Keratinocyte (primary cell): ENCODE measurements at regions not wholly inside any gene's neighbourhood (a gene's known extent, or its start where the extent isn't known, plus 50 kb on each side); places are given as distances from the start of the nearest gene placed in this dataset.

Experiments
- DNase-seq: peaks from one replicate; pipeline ENCODE4 v3.0.0-alpha.2; 2011; ENCODE audit warnings: low read depth, missing footprints, low spot score
- FAIRE-seq: peaks from 2 replicates; lab custom pipeline; 2011; peaks lifted over from hg19 to GRCh38; lab: Jason Lieb, UNC
- H2AFZ ChIP-seq: 2 replicates; pipeline ENCODE4 v1.6.0; 2012; ENCODE audit warnings: low read length, control low read depth, inconsistent platforms; ENCODE audit not compliant: control insufficient read depth
- H3K27ac ChIP-seq: 2 replicates; pipeline ENCODE4 v1.5.1; 2011; ENCODE audit warnings: low read length; ENCODE audit not compliant: control insufficient read depth, insufficient read depth
- H3K27me3 ChIP-seq: 3 replicates; pipeline ENCODE4 v1.6.0; 2011; ENCODE audit warnings: low read length; ENCODE audit not compliant: control insufficient read depth, insufficient read depth; ENCODE audit errors: extremely low read depth
- H3K36me3 ChIP-seq, 2 experiments: 2 replicates in 1 of 2; 3 replicates in 1 of 2; pipeline ENCODE4 v1.5.1; 2011; ENCODE audit warnings: low read length in 2 of 2, mild to moderate bottlenecking in 1 of 2; ENCODE audit not compliant: control insufficient read depth in 2 of 2, insufficient read depth in 2 of 2; ENCODE audit errors: extremely low read depth in 1 of 2
- H3K4me1 ChIP-seq: 3 replicates; pipeline ENCODE4 v1.5.1; 2011; ENCODE audit warnings: low read length; ENCODE audit not compliant: control insufficient read depth, insufficient read depth; ENCODE audit errors: extremely low read depth
- H3K4me2 ChIP-seq: 3 replicates; pipeline ENCODE4 v1.6.0; 2011; ENCODE audit warnings: low read depth, low read length; ENCODE audit not compliant: control insufficient read depth, insufficient read depth; ENCODE audit errors: extremely low read depth
- H3K4me3 ChIP-seq, 3 experiments: fragments of 200-600 bp in 1 of 3; sonication (generic) in 1 of 3; 2 replicates in 2 of 3; 3 replicates in 1 of 3; pipeline ENCODE4 v1.5.1; 2011 to 2016; ENCODE audit warnings: low read length in 3 of 3, mild to moderate bottlenecking in 3 of 3, control low read depth in 2 of 3, inconsistent platforms in 1 of 3, low read depth in 1 of 3, mixed read lengths in 1 of 3, mixed run types in 1 of 3, moderate library complexity in 1 of 3; ENCODE audit not compliant: control insufficient read depth in 2 of 3, insufficient read depth in 2 of 3; ENCODE audit errors: extremely low read depth in 1 of 3
- H3K79me2 ChIP-seq: 2 replicates; pipeline ENCODE4 v1.6.0; 2012; ENCODE audit warnings: low read length; ENCODE audit not compliant: control insufficient read depth, insufficient read depth
- H3K9ac ChIP-seq: 3 replicates; pipeline ENCODE4 v1.6.0; 2011; ENCODE audit warnings: low read length; ENCODE audit not compliant: control insufficient read depth, insufficient read depth; ENCODE audit errors: extremely low read depth
- H3K9me1 ChIP-seq: 3 replicates; pipeline ENCODE4 v1.6.0; 2011; ENCODE audit warnings: low read length; ENCODE audit not compliant: control insufficient read depth, insufficient read depth; ENCODE audit errors: extremely low read depth
- H3K9me3 ChIP-seq: 2 replicates; pipeline ENCODE4 v1.5.1; 2012; ENCODE audit warnings: low read depth, low read length; ENCODE audit not compliant: control insufficient read depth
- H4K20me1 ChIP-seq: 3 replicates; pipeline ENCODE4 v1.6.0; 2011; ENCODE audit warnings: low read length; ENCODE audit not compliant: control insufficient read depth, insufficient read depth; ENCODE audit errors: extremely low read depth
- EZH2 ChIP-seq: IDR thresholded peaks from one replicate; pipeline ENCODE4 v1.6.1; 2012; ENCODE audit warnings: inconsistent platforms, mild to moderate bottlenecking, low read length, moderate library complexity
- dilution Hi-C: fragments of 300-500 bp; cut with MboI; formaldehyde crosslinking; loops from one replicate; pipeline ENCODE4 v1.7.0; 2020; ENCODE audit warnings: low sequenced_read_pairs; ENCODE audit not compliant: extremely low pct_ligation_motif_present
- TF ChIP-seq, protein P1 (sequence below), 3 experiments: IDR thresholded peaks in 1 of 3; conservative IDR thresholded peaks in 1 of 3; optimal IDR thresholded peaks in 1 of 3; 2 replicates in 2 of 3; 3 replicates in 1 of 3; pipeline versions ENCODE3 to v1.5.1; 2011; ENCODE audit warnings: low read length in 3 of 3, mild to moderate bottlenecking in 3 of 3, moderate library complexity in 2 of 3, control low read depth in 1 of 3, inconsistent platforms in 1 of 3; ENCODE audit not compliant: insufficient read depth in 2 of 3; ENCODE audit errors: extremely low read depth in 1 of 3

DNA sequence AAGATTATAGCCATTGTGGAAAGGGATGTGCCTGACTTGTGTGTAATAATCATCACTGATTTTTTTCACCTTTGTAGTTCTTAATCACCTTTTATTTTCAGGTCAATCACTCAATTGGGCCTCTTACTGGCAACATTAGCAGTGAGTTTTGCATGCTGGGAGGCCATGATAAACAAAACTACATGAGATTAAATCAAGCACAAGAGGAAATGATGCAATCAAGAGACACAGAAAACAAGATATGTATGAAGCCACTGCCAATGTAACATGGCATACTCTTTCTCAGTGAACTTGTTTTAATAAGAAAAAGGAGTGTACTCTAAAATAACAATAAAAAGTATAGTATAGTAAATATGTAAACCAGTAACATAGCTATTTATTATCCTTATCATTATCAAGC, 69.9 kb upstream of the FSIP2 start:
- FAIRE-seq, result no peak
- no peak for DNase-seq
- Histone ChIP-seq H2AFZ (no peak overlapping the region), H3K9ac (no peak overlapping the region), H3K79me2 (no peaks in the 10 kb centered on the region), H3K4me1 (no peaks in the 10 kb centered on the region), H3K27me3 (no peaks in the 10 kb centered on the region), H3K4me2 (no peak overlapping the region), H3K9me1 (no peaks in the 10 kb centered on the region), H3K36me3 (no peaks in the 10 kb centered on the region), H3K4me3 (no peak overlapping the region), H4K20me1 (no peaks in the 10 kb centered on the region), H3K27ac (no peak overlapping the region), H3K9me3 (no peaks in the 10 kb centered on the region)
- dilution Hi-C loops, result no loop called here
- TF ChIP-seq, protein P1, sequence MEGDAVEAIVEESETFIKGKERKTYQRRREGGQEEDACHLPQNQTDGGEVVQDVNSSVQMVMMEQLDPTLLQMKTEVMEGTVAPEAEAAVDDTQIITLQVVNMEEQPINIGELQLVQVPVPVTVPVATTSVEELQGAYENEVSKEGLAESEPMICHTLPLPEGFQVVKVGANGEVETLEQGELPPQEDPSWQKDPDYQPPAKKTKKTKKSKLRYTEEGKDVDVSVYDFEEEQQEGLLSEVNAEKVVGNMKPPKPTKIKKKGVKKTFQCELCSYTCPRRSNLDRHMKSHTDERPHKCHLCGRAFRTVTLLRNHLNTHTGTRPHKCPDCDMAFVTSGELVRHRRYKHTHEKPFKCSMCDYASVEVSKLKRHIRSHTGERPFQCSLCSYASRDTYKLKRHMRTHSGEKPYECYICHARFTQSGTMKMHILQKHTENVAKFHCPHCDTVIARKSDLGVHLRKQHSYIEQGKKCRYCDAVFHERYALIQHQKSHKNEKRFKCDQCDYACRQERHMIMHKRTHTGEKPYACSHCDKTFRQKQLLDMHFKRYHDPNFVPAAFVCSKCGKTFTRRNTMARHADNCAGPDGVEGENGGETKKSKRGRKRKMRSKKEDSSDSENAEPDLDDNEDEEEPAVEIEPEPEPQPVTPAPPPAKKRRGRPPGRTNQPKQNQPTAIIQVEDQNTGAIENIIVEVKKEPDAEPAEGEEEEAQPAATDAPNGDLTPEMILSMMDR (optimal IDR thresholded peaks at IDR 0.05 in 1 of 3, IDR thresholded peaks at IDR 0.05 in 1 of 3, conservative IDR thresholded peaks at IDR 0.05 in 1 of 3; ENCODE audit: extremely low read depth in 1 of 3, insufficient read depth in 2 of 3, low read length in 3 of 3), result no peak
- TF ChIP-seq EZH2, result no peak

DNA sequence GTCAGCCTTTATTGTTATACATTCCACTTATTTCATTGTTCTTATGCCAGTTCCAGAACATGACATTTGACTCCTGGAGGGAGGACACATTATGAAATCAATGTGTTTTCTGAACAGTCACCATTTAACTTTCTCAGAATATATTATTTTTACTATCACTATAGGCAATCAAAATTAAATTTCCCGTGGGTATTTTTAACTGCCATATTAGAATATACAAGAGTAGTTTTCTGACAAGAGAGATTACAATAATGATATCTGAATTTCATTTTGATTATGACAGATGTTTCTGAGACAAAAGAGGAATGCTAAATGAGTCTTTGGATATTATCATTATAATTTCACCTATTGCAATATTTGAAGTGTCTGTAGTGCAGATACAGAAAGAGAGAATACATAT, 64.4 kb upstream of the FSIP2 start:
- Histone ChIP-seq H3K9ac (no peak overlapping the region), H3K4me3 (no peak overlapping the region), H3K27ac (no peak overlapping the region), H4K20me1 (no peaks in the 10 kb centered on the region), H3K4me2 (no peak overlapping the region), H3K9me1 (no peaks in the 10 kb centered on the region), H3K79me2 (no peaks in the 10 kb centered on the region), H3K4me1 (no peaks in the 10 kb centered on the region), H2AFZ (no peak overlapping the region), H3K27me3 (no peaks in the 10 kb centered on the region), H3K36me3 (no peaks in the 10 kb centered on the region), H3K9me3 (no peaks in the 10 kb centered on the region)
- FAIRE-seq (no peak), DNase-seq (no peak)
- dilution Hi-C loops, result no loop called here
- TF ChIP-seq, protein P1 (optimal IDR thresholded peaks at IDR 0.05 in 1 of 3, IDR thresholded peaks at IDR 0.05 in 1 of 3, conservative IDR thresholded peaks at IDR 0.05 in 1 of 3; ENCODE audit: extremely low read depth in 1 of 3, insufficient read depth in 2 of 3, low read length in 3 of 3), result no peak
- no peak for TF ChIP-seq EZH2
